NB4 (cell line): ENCODE measurements at regions not wholly inside any gene's neighbourhood (a gene's known extent, or its start where the extent isn't known, plus 50 kb on each side); places are given as distances from the start of the nearest gene placed in this dataset.

Experiments used
- DNase-seq: peaks from one replicate; pipeline ENCODE4 v3.0.0; 2010; ENCODE audit warnings: low read depth
- H3K4me3 ChIP-seq: one replicate; pipeline ENCODE4 v1.5.1; 2011; ENCODE audit warnings: mild to moderate bottlenecking, low read depth, low read length, moderate library complexity
- CTCF ChIP-seq: IDR thresholded peaks from one replicate; pipeline ENCODE4 v1.5.1; 2012; ENCODE audit warnings: low read depth, low read length
- MAX ChIP-seq: IDR thresholded peaks from 2 replicates; pipeline ENCODE4 v1.6.1; 2011; ENCODE audit warnings: low read depth, low read length
- MYC ChIP-seq: IDR thresholded peaks from 2 replicates; pipeline ENCODE4 v1.6.1; 2011; ENCODE audit warnings: low read depth, low read length
- POLR2A ChIP-seq: IDR thresholded peaks from 2 replicates; pipeline ENCODE4 v1.6.1; 2011; ENCODE audit warnings: mild to moderate bottlenecking; ENCODE audit not compliant: insufficient read length; ENCODE audit errors: extremely low read depth

GRCh38 chr2:84283506-84283905, 175.6 kb downstream of the SUCLG1 start:
- no peak overlapping the region for H3K4me3 ChIP-seq
- TF ChIP-seq CTCF: no peak
- no peak for TF ChIP-seq POLR2A
- no peak for TF ChIP-seq MAX
- no peak for TF ChIP-seq MYC
- no peak for DNase-seq

GRCh38 chr2:84281510-84281909, 177.6 kb downstream of the SUCLG1 start:
- no peak for TF ChIP-seq MYC
- TF ChIP-seq MAX: no peak
- TF ChIP-seq CTCF: no peak
- no peak for TF ChIP-seq POLR2A
- no peak overlapping the region for H3K4me3 ChIP-seq
- DNase-seq: no peak

GRCh38 chr2:84280873-84281272, 178.2 kb downstream of the SUCLG1 start:
- H3K4me3 ChIP-seq: no peak overlapping the region
- no peak for TF ChIP-seq POLR2A
- TF ChIP-seq MAX: no peak
- no peak for TF ChIP-seq CTCF
- TF ChIP-seq MYC: no peak
- DNase-seq: no peak

- DNase-seq: no peak
- no peak overlapping the region for H3K4me3 ChIP-seq
- TF ChIP-seq MYC (no peak), MAX (no peak), CTCF (no peak), POLR2A (no peak)
Measured at GRCh38 chr2:84278386-84278785, 180.7 kb downstream of the SUCLG1 start.

GRCh38 chr2:84276590-84277255, 182.4 kb downstream of the SUCLG1 start:
- DNase-seq: no peak
- TF ChIP-seq MYC: no peak
- no peak for TF ChIP-seq CTCF
- TF ChIP-seq MAX: no peak
- no peak for TF ChIP-seq POLR2A
- H3K4me3 ChIP-seq: no peak overlapping the region

- TF ChIP-seq MYC: no peak
- TF ChIP-seq CTCF: no peak
- no peak for TF ChIP-seq POLR2A
- no peak for TF ChIP-seq MAX
- DNase-seq: no peak
- H3K4me3 ChIP-seq: no peak overlapping the region
Measured at GRCh38 chr2:84273406-84273805, 185.7 kb downstream of the SUCLG1 start.
